HFF-Myc (cell line): ENCODE measurements at regions not wholly inside any gene's neighbourhood (a gene's known extent, or its start where the extent isn't known, plus 50 kb on each side); places are given as distances from the start of the nearest gene placed in this dataset.

Experiments
- DNase-seq: peaks from one replicate; pipeline ENCODE4 v3.0.0-alpha.2; 2011; ENCODE audit warnings: low read depth; ENCODE audit errors: extremely low read depth
- H3K4me3 ChIP-seq: replicated peaks from 2 replicates; pipeline ENCODE4 v1.5.1; 2011; ENCODE audit warnings: low read depth, mild to moderate bottlenecking, control low read depth, low read length
- TF ChIP-seq, protein P1 (sequence below): IDR thresholded peaks from 2 replicates; pipeline ENCODE4 v1.5.1; 2012; ENCODE audit warnings: mild to moderate bottlenecking, low read depth, low read length, control low read depth; ENCODE audit errors: missing control alignments

- TF ChIP-seq, protein P1, sequence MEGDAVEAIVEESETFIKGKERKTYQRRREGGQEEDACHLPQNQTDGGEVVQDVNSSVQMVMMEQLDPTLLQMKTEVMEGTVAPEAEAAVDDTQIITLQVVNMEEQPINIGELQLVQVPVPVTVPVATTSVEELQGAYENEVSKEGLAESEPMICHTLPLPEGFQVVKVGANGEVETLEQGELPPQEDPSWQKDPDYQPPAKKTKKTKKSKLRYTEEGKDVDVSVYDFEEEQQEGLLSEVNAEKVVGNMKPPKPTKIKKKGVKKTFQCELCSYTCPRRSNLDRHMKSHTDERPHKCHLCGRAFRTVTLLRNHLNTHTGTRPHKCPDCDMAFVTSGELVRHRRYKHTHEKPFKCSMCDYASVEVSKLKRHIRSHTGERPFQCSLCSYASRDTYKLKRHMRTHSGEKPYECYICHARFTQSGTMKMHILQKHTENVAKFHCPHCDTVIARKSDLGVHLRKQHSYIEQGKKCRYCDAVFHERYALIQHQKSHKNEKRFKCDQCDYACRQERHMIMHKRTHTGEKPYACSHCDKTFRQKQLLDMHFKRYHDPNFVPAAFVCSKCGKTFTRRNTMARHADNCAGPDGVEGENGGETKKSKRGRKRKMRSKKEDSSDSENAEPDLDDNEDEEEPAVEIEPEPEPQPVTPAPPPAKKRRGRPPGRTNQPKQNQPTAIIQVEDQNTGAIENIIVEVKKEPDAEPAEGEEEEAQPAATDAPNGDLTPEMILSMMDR: no peak
- no peak for DNase-seq
- no peak overlapping the region for H3K4me3 ChIP-seq
Observed at GRCh38 chr1:233473549-233474204, 140.2 kb upstream of the KCNK1 start.

- TF ChIP-seq, protein P1: no peak
- DNase-seq: no peak
- H3K4me3 ChIP-seq: no peak overlapping the region
Observed at GRCh38 chr1:233477359-233477758, 136.5 kb upstream of the KCNK1 start.

DNA sequence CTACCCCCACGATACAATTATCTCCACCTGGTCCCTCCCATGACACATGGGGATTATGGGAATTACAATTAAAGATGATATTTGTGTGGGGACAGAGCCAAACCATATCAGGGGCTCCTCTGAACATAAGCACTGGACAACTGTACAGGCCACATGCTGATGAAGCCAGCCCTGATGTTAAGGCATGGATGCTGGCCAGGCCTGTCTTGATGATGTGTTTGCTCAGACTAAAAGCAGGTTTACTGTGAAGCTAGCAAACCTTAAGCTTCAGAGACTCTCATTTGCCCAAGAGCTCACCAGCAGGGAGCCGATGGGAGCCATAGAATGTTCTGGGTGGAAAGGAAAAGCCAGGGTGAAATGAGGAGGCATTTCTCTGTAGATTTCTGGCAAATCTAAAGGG, 135.3 kb upstream of the KCNK1 start:
- H3K4me3 ChIP-seq: no peak overlapping the region
- DNase-seq: no peak
- TF ChIP-seq, protein P1: no peak

- TF ChIP-seq, protein P1: no peak
- no peak for DNase-seq
- no peak overlapping the region for H3K4me3 ChIP-seq
Observed at GRCh38 chr1:233479110-233479890, 134.6 kb upstream of the KCNK1 start.

- TF ChIP-seq, protein P1: no peak
- no peak for DNase-seq
- H3K4me3 ChIP-seq: no peak overlapping the region
Observed at GRCh38 chr1:233480198-233480597, 133.7 kb upstream of the KCNK1 start.

DNA sequence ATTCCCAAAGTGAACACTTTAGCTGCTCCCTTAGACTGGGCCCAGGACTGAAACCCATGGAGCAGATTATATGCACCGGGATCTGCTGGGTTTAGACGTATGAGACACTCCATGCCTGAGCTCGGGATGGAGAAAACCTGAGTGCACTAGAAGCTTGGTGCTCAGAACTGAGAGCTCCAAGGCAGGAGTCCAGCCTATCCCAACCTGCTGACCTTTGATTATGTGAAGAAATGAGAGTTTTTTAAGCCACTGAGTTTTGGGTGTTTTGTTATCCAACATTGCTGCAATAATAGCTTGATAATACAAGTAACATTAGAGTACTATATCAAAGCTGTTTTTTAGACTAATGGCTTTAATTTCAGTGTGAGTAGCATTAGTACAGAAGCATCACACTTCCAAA, 131.5 kb upstream of the KCNK1 start:
- DNase-seq: no peak
- TF ChIP-seq, protein P1: no peak
- no peak overlapping the region for H3K4me3 ChIP-seq
